Tibial nerve (tissue), 4 donors: ENCODE measurements at regions not wholly inside any gene's neighbourhood (a gene's known extent, or its start where the extent isn't known, plus 50 kb on each side); places are given as distances from the start of the nearest gene placed in this dataset.

Experiments
- DNase-seq, 2 donors: peaks; one replicate each; pipeline ENCODE4 v3.0.0-alpha.2; 2019; ENCODE audit warnings: low spot score in 2 of 2
- H3K27ac ChIP-seq, 4 donors: fragments of 200-600 bp; sonication (generic) in 3 of 4; one replicate each; pipeline ENCODE4 v1.5.1; 2017 to 2019; ENCODE audit warnings: mild to moderate bottlenecking in 1 of 4
- H3K27me3 ChIP-seq, 2 donors: fragments of 200-600 bp; sonication (generic) in 1 of 2; one replicate each; pipeline versions ENCODE4 v1.5.1 to v1.6.0; 2017 to 2019
- H3K36me3 ChIP-seq, 3 donors: fragments of 200-600 bp; sonication (generic); one replicate each; pipeline ENCODE4 v1.5.1; 2018 to 2019
- H3K4me1 ChIP-seq, 4 donors: fragments of 200-600 bp; sonication (generic) in 3 of 4; one replicate each; pipeline ENCODE4 v1.5.1; 2017 to 2019
- H3K4me3 ChIP-seq, 4 donors: fragments of 200-600 bp; sonication (generic) in 3 of 4; one replicate each; pipeline ENCODE4 v1.5.1; 2017 to 2019; ENCODE audit warnings: mild to moderate bottlenecking in 1 of 4, moderate library complexity in 1 of 4
- H3K9me3 ChIP-seq, 4 donors: fragments of 200-600 bp; sonication (generic) in 3 of 4; one replicate each; pipeline ENCODE4 v1.5.1; 2017 to 2019
- EP300 ChIP-seq, 2 donors: sonication (generic); formaldehyde crosslinking; IDR thresholded peaks; one replicate each; pipeline ENCODE4 v1.6.1; 2017; ENCODE audit warnings: antibody characterized with exemption in 2 of 2, mild to moderate bottlenecking in 1 of 2
- POLR2A ChIP-seq, 2 donors: fragments of 450-650 bp; IDR thresholded peaks; one replicate each; pipeline ENCODE4 v1.6.1; 2017; ENCODE audit warnings: antibody characterized with exemption in 2 of 2, mild to moderate bottlenecking in 2 of 2, moderate library complexity in 2 of 2
- WGBS, 2 donors: methylation state at CpG; one replicate each; pipeline ENCODE4 v1.1.5; 2018; 5-methylcytosine and 5-hydroxymethylcytosine counted together
- TF ChIP-seq, protein P1 (sequence below), 5 experiments: fragments of 200-600 bp in 3 of 5; fragments of 450-650 bp in 2 of 5; sonication (generic) in 3 of 5; IDR thresholded peaks; one replicate each; pipeline ENCODE4 v1.5.1; 2016 to 2019; ENCODE audit warnings: antibody characterized with exemption in 5 of 5, mild to moderate bottlenecking in 3 of 5, moderate library complexity in 2 of 5

- Histone ChIP-seq H3K4me1 (no peaks in the 10 kb centered on the region), H3K27me3 (no peaks in the 10 kb centered on the region), H3K9me3 (no peaks in the 10 kb centered on the region), H3K36me3 (no peaks in the 10 kb centered on the region), H3K4me3 (no peak overlapping the region), H3K27ac (no peak overlapping the region)
- DNase-seq = no peak
- TF ChIP-seq, protein P1, sequence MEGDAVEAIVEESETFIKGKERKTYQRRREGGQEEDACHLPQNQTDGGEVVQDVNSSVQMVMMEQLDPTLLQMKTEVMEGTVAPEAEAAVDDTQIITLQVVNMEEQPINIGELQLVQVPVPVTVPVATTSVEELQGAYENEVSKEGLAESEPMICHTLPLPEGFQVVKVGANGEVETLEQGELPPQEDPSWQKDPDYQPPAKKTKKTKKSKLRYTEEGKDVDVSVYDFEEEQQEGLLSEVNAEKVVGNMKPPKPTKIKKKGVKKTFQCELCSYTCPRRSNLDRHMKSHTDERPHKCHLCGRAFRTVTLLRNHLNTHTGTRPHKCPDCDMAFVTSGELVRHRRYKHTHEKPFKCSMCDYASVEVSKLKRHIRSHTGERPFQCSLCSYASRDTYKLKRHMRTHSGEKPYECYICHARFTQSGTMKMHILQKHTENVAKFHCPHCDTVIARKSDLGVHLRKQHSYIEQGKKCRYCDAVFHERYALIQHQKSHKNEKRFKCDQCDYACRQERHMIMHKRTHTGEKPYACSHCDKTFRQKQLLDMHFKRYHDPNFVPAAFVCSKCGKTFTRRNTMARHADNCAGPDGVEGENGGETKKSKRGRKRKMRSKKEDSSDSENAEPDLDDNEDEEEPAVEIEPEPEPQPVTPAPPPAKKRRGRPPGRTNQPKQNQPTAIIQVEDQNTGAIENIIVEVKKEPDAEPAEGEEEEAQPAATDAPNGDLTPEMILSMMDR (IDR thresholded peaks at IDR 0.05) = no peak
- TF ChIP-seq POLR2A (IDR thresholded peaks at IDR 0.05) = no peak
- TF ChIP-seq EP300 (IDR thresholded peaks at IDR 0.05) = no peak
These were observed 547.5 kb downstream of the COL12A1 start for GRCh38 chr6:74658391-74658790.

GRCh38 chr6:74657931-74658330 is 547.9 kb downstream of the COL12A1 start:
- TF ChIP-seq, protein P1 (IDR thresholded peaks at IDR 0.05) = no peak
- TF ChIP-seq POLR2A (IDR thresholded peaks at IDR 0.05) (no peak), EP300 (IDR thresholded peaks at IDR 0.05) (no peak)
- H3K9me3 ChIP-seq = no peaks in the 10 kb centered on the region
- 88 to 100% methylated on average over 1 of the region's 1 CpG for WGBS, 2 donors
- no peaks in the 10 kb centered on the region for H3K27me3 ChIP-seq
- DNase-seq = no peak
- H3K27ac ChIP-seq = no peak overlapping the region
- no peak overlapping the region for H3K4me3 ChIP-seq
- no peaks in the 10 kb centered on the region for H3K36me3 ChIP-seq
- no peaks in the 10 kb centered on the region for H3K4me1 ChIP-seq

- Histone ChIP-seq H3K9me3 (no peaks in the 10 kb centered on the region), H3K27ac (no peak overlapping the region), H3K4me1 (no peaks in the 10 kb centered on the region), H3K36me3 (no peaks in the 10 kb centered on the region), H3K4me3 (no peak overlapping the region), H3K27me3 (no peaks in the 10 kb centered on the region)
- no peak for DNase-seq
- 48 to 63% methylated on average over 2 of the region's 2 CpGs for WGBS, 2 donors
- no peak for TF ChIP-seq POLR2A (IDR thresholded peaks at IDR 0.05)
- TF ChIP-seq, protein P1 (IDR thresholded peaks at IDR 0.05) = no peak
- no peak for TF ChIP-seq EP300 (IDR thresholded peaks at IDR 0.05)
These were observed 548.8 kb downstream of the COL12A1 start for GRCh38 chr6:74657011-74657410.

- no peak overlapping the region for H3K4me3 ChIP-seq
These were observed 549.4 kb downstream of the COL12A1 start for GRCh38 chr6:74656453-74656852.

DNA sequence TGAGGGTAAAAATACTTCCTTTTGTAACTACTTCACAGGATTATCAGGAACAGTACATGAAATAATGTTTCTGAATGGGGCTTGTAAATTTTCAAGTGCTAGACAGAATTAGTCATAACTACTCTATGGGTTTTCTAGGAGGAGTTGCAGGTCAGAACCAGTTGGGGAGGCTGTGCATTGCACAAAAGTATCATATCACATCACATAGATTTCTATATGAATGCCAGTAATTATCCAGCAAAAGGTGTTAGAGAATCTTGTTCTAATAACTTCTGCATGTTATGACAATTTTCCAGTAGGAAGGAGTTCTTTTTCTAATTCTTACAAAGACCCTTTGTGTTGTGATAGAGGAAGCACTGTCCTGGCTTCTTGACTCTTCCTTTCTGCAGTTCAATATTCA is 551.6 kb downstream of the COL12A1 start:
- Histone ChIP-seq H3K27ac (no peak overlapping the region), H3K36me3 (no peaks in the 10 kb centered on the region), H3K9me3 (no peaks in the 10 kb centered on the region), H3K4me3 (no peak overlapping the region), H3K4me1 (no peaks in the 10 kb centered on the region), H3K27me3 (no peaks in the 10 kb centered on the region)
- TF ChIP-seq EP300 (IDR thresholded peaks at IDR 0.05) (no peak), POLR2A (IDR thresholded peaks at IDR 0.05) (no peak)
- TF ChIP-seq, protein P1 (IDR thresholded peaks at IDR 0.05) = no peak
- DNase-seq = no peak

More at GRCh38 chr6:74656453-74656852, 549.4 kb downstream of the COL12A1 start:
- Histone ChIP-seq H3K9me3 (no peaks in the 10 kb centered on the region), H3K27ac (no peak overlapping the region), H3K27me3 (no peaks in the 10 kb centered on the region), H3K36me3 (no peaks in the 10 kb centered on the region), H3K4me1 (no peaks in the 10 kb centered on the region)
- 83 to 89% methylated on average over 1 of the region's 1 CpG for WGBS, 2 donors
- TF ChIP-seq, protein P1 (IDR thresholded peaks at IDR 0.05) = no peak
- TF ChIP-seq EP300 (IDR thresholded peaks at IDR 0.05) = no peak
- no peak for TF ChIP-seq POLR2A (IDR thresholded peaks at IDR 0.05)
- no peak for DNase-seq
